K562 (cell line): ENCODE measurements at regions not wholly inside any gene's neighbourhood (a gene's known extent, or its start where the extent isn't known, plus 50 kb on each side); places are given as distances from the start of the nearest gene placed in this dataset.

Experiments used
- ATAC-seq: fragments of 200-7000 bp; cut with Tn5 transposase; 3 replicates; pipeline ENCODE4 v1.9.1; 2020; ENCODE audit warnings: moderate library complexity
- BruUV-seq: library from RNA; stranded (reverse); fragments of 400-500 nt; replicated peaks from 2 replicates; lab custom pipeline; 2021; lab: Mats Ljungman, UMichigan
- CTCF ChIA-PET: fragments of 300-600 bp; formaldehyde crosslinking; extraction: SDS; loops from one replicate; lab custom pipeline; 2021; ENCODE audit warnings: low intra/inter-chr PET ratio; lab: Yijun Ruan, JAX
- POLR2A ChIA-PET: fragments of 300-600, 350-650 bp; sonication (Branson Sonifier 250); formaldehyde crosslinking; extraction: SDS; loops from one replicate; lab custom pipeline; 2021; ENCODE audit warnings: antibody characterized with exemption, inconsistent platforms; lab: Yijun Ruan, JAX
- DNase-seq, 4 experiments: peaks; one replicate each; pipeline versions ENCODE4 v3.0.0 to v3.0.0-alpha.2; 2011 to 2018; ENCODE audit warnings: low spot score in 3 of 4, mixed read lengths in 3 of 4; ENCODE audit errors: extremely low read depth in 1 of 4
- FAIRE-seq: peaks from 2 replicates; lab custom pipeline; 2011; peaks lifted over from hg19 to GRCh38; lab: Jason Lieb, UNC
- H2AFZ ChIP-seq: 2 replicates; pipeline ENCODE4 v1.6.0; 2011; ENCODE audit warnings: low read depth, low read length, control low read depth, inconsistent platforms
- H3K27ac ChIP-seq: fragments of 200-600 bp; 3 replicates; pipeline ENCODE4 v1.8.0; 2011; ENCODE audit warnings: low read depth, mild to moderate bottlenecking, control low read depth, inconsistent platforms, low read length, moderate library complexity, mixed read lengths; ENCODE audit errors: extremely low read depth
- H3K27me3 ChIP-seq, 2 experiments: fragments of 300-600 bp in 1 of 2; 2 replicates in 1 of 2; 3 replicates in 1 of 2; pipeline versions ENCODE4 v1.6.0 to v1.8.0; 2011; ENCODE audit warnings: inconsistent platforms in 2 of 2, low read length in 2 of 2, mild to moderate bottlenecking in 1 of 2, mixed read lengths in 1 of 2, moderate library complexity in 1 of 2; ENCODE audit not compliant: control insufficient read depth in 2 of 2, insufficient read depth in 2 of 2
- H3K36me3 ChIP-seq: fragments of 300-600 bp; 3 replicates; pipeline ENCODE4 v1.8.0; 2011; ENCODE audit warnings: mild to moderate bottlenecking, low read length, inconsistent platforms; ENCODE audit not compliant: control insufficient read depth, insufficient read depth
- H3K4me1 ChIP-seq, 2 experiments: fragments of 200-600 bp in 1 of 2; replicated peaks in 1 of 2; 2 replicates in 1 of 2; 3 replicates in 1 of 2; pipeline versions ENCODE4 v1.5.1 to v1.8.0; 2011; ENCODE audit warnings: inconsistent platforms in 2 of 2, low read length in 2 of 2, mild to moderate bottlenecking in 1 of 2, mixed read lengths in 1 of 2, moderate library complexity in 1 of 2; ENCODE audit not compliant: control insufficient read depth in 2 of 2, insufficient read depth in 2 of 2
- H3K4me2 ChIP-seq: 2 replicates; pipeline ENCODE4 v1.6.1; 2011; ENCODE audit warnings: low read length, control low read depth, inconsistent platforms, mixed read lengths; ENCODE audit not compliant: insufficient read depth
- H3K4me3 ChIP-seq: fragments of 200-600 bp; sonication (generic), shearing (Covaris generic); 2 replicates; pipeline ENCODE4 v1.5.1; 2016; ENCODE audit warnings: control low read depth, inconsistent platforms
- H3K79me2 ChIP-seq: fragments of 200-600 bp; 3 replicates; pipeline ENCODE4 v1.8.0; 2011; ENCODE audit warnings: low read length, inconsistent platforms; ENCODE audit not compliant: control insufficient read depth, insufficient read depth
- H3K9ac ChIP-seq, 2 experiments: 2 replicates each; pipeline versions ENCODE4 v1.6.0 to v1.6.1; 2011; ENCODE audit warnings: low read depth in 2 of 2, low read length in 2 of 2, control low read depth in 1 of 2, inconsistent platforms in 1 of 2, mild to moderate bottlenecking in 1 of 2, mixed read lengths in 1 of 2; ENCODE audit not compliant: insufficient read depth in 1 of 2
- H3K9me1 ChIP-seq: one replicate; pipeline ENCODE4 v1.6.0; 2011; ENCODE audit warnings: inconsistent platforms, mild to moderate bottlenecking, low read length, moderate library complexity; ENCODE audit not compliant: control insufficient read depth, insufficient read depth
- H3K9me3 ChIP-seq: replicated peaks from 2 replicates; pipeline ENCODE4 v1.5.1; 2011; ENCODE audit warnings: low read depth, low read length, inconsistent platforms; ENCODE audit not compliant: control insufficient read depth, insufficient read depth
- H4K20me1 ChIP-seq: replicated peaks from 2 replicates; pipeline ENCODE4 v1.6.1; 2011; ENCODE audit warnings: low read length, inconsistent platforms, mixed read lengths; ENCODE audit not compliant: control insufficient read depth, insufficient read depth
- ATF4 ChIP-seq: fragments of 450-650 bp; formaldehyde crosslinking; IDR thresholded peaks from 2 replicates; pipeline ENCODE4 v1.4.0; 2022; ENCODE audit warnings: mild to moderate bottlenecking, moderate library complexity
- MCM3 ChIP-seq: fragments of 450-650 bp; IDR thresholded peaks from 2 replicates; pipeline ENCODE4 v1.6.1; 2016
- MYC ChIP-seq, 2 experiments: fragments of 250-450 bp in 1 of 2; sonication (Bioruptor Pico) in 1 of 2; IDR thresholded peaks; 2 replicates each; pipeline versions ENCODE4 v1.5.1 to v1.6.1; 2012 to 2021; ENCODE audit warnings: low read depth in 2 of 2, borderline replicate concordance in 1 of 2, improper control_type of control experiment in 1 of 2, low read length in 1 of 2, mild to moderate bottlenecking in 1 of 2, moderate library complexity in 1 of 2
- POLR2B ChIP-seq: fragments of 450-650 bp; IDR thresholded peaks from 2 replicates; pipeline ENCODE4 v1.6.1; 2018; ENCODE audit warnings: low read depth; ENCODE audit not compliant: partially characterized antibody
- PPARD ChIP-seq: fragments of 250-450 bp; sonication (Bioruptor Pico); IDR thresholded peaks from 2 replicates; pipeline ENCODE4 v1.8.0; 2022; ENCODE audit warnings: inconsistent platforms, mild to moderate bottlenecking, moderate library complexity
- RNF2 ChIP-seq: sonication (generic); IDR thresholded peaks from 2 replicates; pipeline ENCODE4 v1.6.1; 2016
- SMARCC2 ChIP-seq: fragments of 450-650 bp; IDR thresholded peaks from 2 replicates; pipeline ENCODE4 v1.6.1; 2017; ENCODE audit warnings: antibody characterized with exemption, moderate library complexity, mild to moderate bottlenecking, low read depth
- U2AF2 ChIP-seq: fragments of 200-400 bp; formaldehyde crosslinking; optimal IDR thresholded peaks from 2 replicates; pipeline ENCODE3; 2017; ENCODE audit warnings: low read depth, mild to moderate bottlenecking, low read length
- ZBTB49 ChIP-seq: sonication (generic); formaldehyde crosslinking; IDR thresholded peaks from 2 replicates; pipeline ENCODE4 v1.8.0; 2022; ENCODE audit warnings: missing genetic modification reagents, mild to moderate bottlenecking, borderline replicate concordance
- ZBTB7A ChIP-seq: IDR thresholded peaks from 2 replicates; pipeline ENCODE4 v1.6.1; 2011; ENCODE audit warnings: low read depth, mild to moderate bottlenecking, low read length, moderate library complexity, borderline replicate concordance; ENCODE audit not compliant: control insufficient read depth
- ZBTB8A ChIP-seq: fragments of 450-650 bp; IDR thresholded peaks from 2 replicates; pipeline ENCODE4 v1.6.1; 2018; ENCODE audit warnings: mild to moderate bottlenecking, moderate library complexity; ENCODE audit not compliant: partially characterized antibody
- ZC3H4 ChIP-seq: sonication (generic); formaldehyde crosslinking; IDR thresholded peaks from 2 replicates; pipeline ENCODE4 v1.9.0; 2021; ENCODE audit warnings: missing genetic modification reagents, borderline replicate concordance
- ZKSCAN3 ChIP-seq: fragments of 250-450 bp; sonication (Bioruptor Pico); IDR thresholded peaks from 2 replicates; pipeline ENCODE4 v1.4.0; 2020
- ZNF184 ChIP-seq: sonication (generic); formaldehyde crosslinking; IDR thresholded peaks from 2 replicates; pipeline ENCODE4 v1.5.0; 2020; ENCODE audit warnings: missing genetic modification reagents
- ZNF324 ChIP-seq: fragments of 250-450 bp; sonication (Bioruptor Pico); IDR thresholded peaks from 2 replicates; pipeline ENCODE4 v1.4.0; 2020; ENCODE audit warnings: mild to moderate bottlenecking
- ZNF518B ChIP-seq: fragments of 250-450 bp; sonication (Bioruptor Pico); IDR thresholded peaks from 2 replicates; pipeline ENCODE4 v1.5.0; 2021; ENCODE audit warnings: mild to moderate bottlenecking, moderate library complexity
- WGBS: fragments of 100-300 bp; shearing (Covaris generic); methylation state at CpG from one replicate; pipeline ENCODE4 v1.1.6; 2016; ENCODE audit warnings: low coverage, mixed read lengths; ENCODE audit not compliant: insufficient coverage; ENCODE audit errors: missing lambda C conversion rate; 5-methylcytosine and 5-hydroxymethylcytosine counted together
- in situ Hi-C: fragments of 300-500 bp; cut with MboI; formaldehyde crosslinking; loops from 4 replicates; pipeline ENCODE4 v1.15.0; 2018; ENCODE audit warnings: inconsistent platforms, mixed read lengths
- intact Hi-C: fragments of 100-400 bp; cut with micrococcal nuclease; formaldehyde crosslinking; loops from 2 replicates; pipeline ENCODE4 v1.14.2; 2022

GRCh38 chr2:181404472-181404871, 52.7 kb upstream of the ITGA4 start:
- H3K9me3 ChIP-seq, result no peaks in the 10 kb centered on the region
- H2AFZ ChIP-seq, result no peak overlapping the region
- no peak overlapping the region for H3K4me3 ChIP-seq
- no peak for ATAC-seq
- intact Hi-C loops, result no loop called here
- H3K27me3 ChIP-seq, result no peaks in the 10 kb centered on the region
- H3K36me3 ChIP-seq, result no peaks in the 10 kb centered on the region
- H3K9me1 ChIP-seq, result no peaks in the 10 kb centered on the region
- POLR2A ChIA-PET, result no interaction called here
- H3K4me1 ChIP-seq, result no peaks in the 10 kb centered on the region
- in situ Hi-C loops, result no loop called here
- no peak for FAIRE-seq
- no peak for TF ChIP-seq SMARCC2
- no peak for TF ChIP-seq POLR2B
- TF ChIP-seq ZKSCAN3, result no peak
- TF ChIP-seq ZBTB49, result no peak
- no peak for TF ChIP-seq ZNF324 (CRISPR knock-in tag)
- TF ChIP-seq ZBTB8A, result no peak
- TF ChIP-seq RNF2, result no peak
- TF ChIP-seq ZNF518B (CRISPR knock-in tag), result no peak
- TF ChIP-seq MYC (IDR thresholded peaks at IDR 0.05; ENCODE audit: low read depth, low read length), result no peak
- TF ChIP-seq MYC (CRISPR knock-in tag; IDR thresholded peaks at IDR 0.05; ENCODE audit: borderline replicate concordance, low read depth), result no peak
- TF ChIP-seq MCM3, result no peak
- no peak for TF ChIP-seq ATF4 (CRISPR knock-in tag)
- no peak for TF ChIP-seq ZC3H4
- TF ChIP-seq ZBTB7A, result no peak
- no peak for TF ChIP-seq U2AF2
- no peak for TF ChIP-seq ZNF184 (CRISPR knock-in tag)
- TF ChIP-seq PPARD (CRISPR knock-in tag), result no peak
- CTCF ChIA-PET, result no interaction called here
- H4K20me1 ChIP-seq, result no peaks in the 10 kb centered on the region
- no peak overlapping the region for H3K9ac ChIP-seq
- H3K4me2 ChIP-seq, result no peak overlapping the region
- no TSS peak for BruUV-seq
- H3K27ac ChIP-seq, result no peak overlapping the region
- DNase-seq, result no peak
- WGBS, result 0% methylated on average over 1 of the region's 1 CpG
- no peaks in the 10 kb centered on the region for H3K79me2 ChIP-seq
